ENCODE measurements at regions not wholly inside any gene's neighbourhood (a gene's known extent, or its start where the extent isn't known, plus 50 kb on each side); places are given as distances from the start of the nearest gene placed in this dataset.

GRCh38 chr12:111034886-111035577 lies 114.7 kb upstream of the MYL2 start:
- TF ChIP-seq CTCF (IDR thresholded peaks at IDR 0.05) (no peak), EP300 (IDR thresholded peaks at IDR 0.05) (no peak)
